ENCODE measurements at regions not wholly inside any gene's neighbourhood (a gene's known extent, or its start where the extent isn't known, plus 50 kb on each side); places are given as distances from the start of the nearest gene placed in this dataset.

GRCh38 chr4:110850461-110851442, 227.9 kb upstream of the PITX2 start:
- no peaks in the 10 kb centered on the region for H3K9me3 ChIP-seq (ENCODE audit: insufficient read depth, low read length)
- H3K4me2 ChIP-seq (ENCODE audit: low read depth, low read length, poor library complexity, severe bottlenecking): no peak overlapping the region
- H3K27ac ChIP-seq (ENCODE audit: low read depth, low read length): no peak overlapping the region
- H4K20me1 ChIP-seq (ENCODE audit: low read depth, low read length): no peaks in the 10 kb centered on the region
- no peaks in the 10 kb centered on the region for H3K9me2 ChIP-seq (replicated peaks; ENCODE audit: insufficient read depth, low read length)
- no peaks in the 10 kb centered on the region for H3K79me2 ChIP-seq (ENCODE audit: insufficient read depth, low read length)
- H2AFZ ChIP-seq (ENCODE audit: low read depth, low read length, severe bottlenecking): no peak overlapping the region
- H3K27me3 ChIP-seq (ENCODE audit: low read length): no peaks in the 10 kb centered on the region
- no peaks in the 10 kb centered on the region for H3K36me3 ChIP-seq (ENCODE audit: low read length)
- no peak for TF ChIP-seq EZH2phosphoT487 (conservative IDR thresholded peaks at IDR 0.05; ENCODE audit: low read length)
- TF ChIP-seq CTCF (IDR thresholded peaks at IDR 0.05; ENCODE audit: insufficient read depth, low read length, poor library complexity, severe bottlenecking): no peak
- H3K9ac ChIP-seq (ENCODE audit: low read length): no peak overlapping the region
- H3F3A ChIP-seq (ENCODE audit: insufficient read depth): no peaks in the 10 kb centered on the region
- no peak overlapping the region for H3K4me3 ChIP-seq (ENCODE audit: insufficient read depth, low read length, poor library complexity, severe bottlenecking)

GRCh38 chr4:110851989-110852388, 229.1 kb upstream of the PITX2 start:
- Histone ChIP-seq H3K9me3 (ENCODE audit: insufficient read depth, low read length) (no peaks in the 10 kb centered on the region), H3F3A (ENCODE audit: insufficient read depth) (no peaks in the 10 kb centered on the region), H3K9ac (ENCODE audit: low read length) (no peak overlapping the region), H3K9me2 (replicated peaks; ENCODE audit: insufficient read depth, low read length) (no peaks in the 10 kb centered on the region), H3K79me2 (ENCODE audit: insufficient read depth, low read length) (no peaks in the 10 kb centered on the region), H2AFZ (ENCODE audit: low read depth, low read length, severe bottlenecking) (no peak overlapping the region), H3K27me3 (ENCODE audit: low read length) (no peaks in the 10 kb centered on the region), H3K27ac (ENCODE audit: low read depth, low read length) (no peak overlapping the region), H3K4me2 (ENCODE audit: low read depth, low read length, poor library complexity, severe bottlenecking) (no peak overlapping the region), H3K36me3 (ENCODE audit: low read length) (no peaks in the 10 kb centered on the region), H3K4me3 (ENCODE audit: insufficient read depth, low read length, poor library complexity, severe bottlenecking) (no peak overlapping the region), H4K20me1 (ENCODE audit: low read depth, low read length) (no peaks in the 10 kb centered on the region)
- no peak for TF ChIP-seq CTCF (IDR thresholded peaks at IDR 0.05; ENCODE audit: insufficient read depth, low read length, poor library complexity, severe bottlenecking)
- TF ChIP-seq EZH2phosphoT487 (conservative IDR thresholded peaks at IDR 0.05; ENCODE audit: low read length): no peak

- H3K4me2 ChIP-seq (ENCODE audit: low read depth, low read length, poor library complexity, severe bottlenecking): no peak overlapping the region
- H3F3A ChIP-seq (ENCODE audit: insufficient read depth): no peaks in the 10 kb centered on the region
- no peak overlapping the region for H3K4me3 ChIP-seq (ENCODE audit: insufficient read depth, low read length, poor library complexity, severe bottlenecking)
- H3K9ac ChIP-seq (ENCODE audit: low read length): no peak overlapping the region
- no peaks in the 10 kb centered on the region for H3K27me3 ChIP-seq (ENCODE audit: low read length)
- H3K9me3 ChIP-seq (ENCODE audit: insufficient read depth, low read length): no peaks in the 10 kb centered on the region
- H3K79me2 ChIP-seq (ENCODE audit: insufficient read depth, low read length): no peaks in the 10 kb centered on the region
- no peak overlapping the region for H3K27ac ChIP-seq (ENCODE audit: low read depth, low read length)
- H3K36me3 ChIP-seq (ENCODE audit: low read length): no peaks in the 10 kb centered on the region
- H4K20me1 ChIP-seq (ENCODE audit: low read depth, low read length): no peaks in the 10 kb centered on the region
- no peaks in the 10 kb centered on the region for H3K9me2 ChIP-seq (replicated peaks; ENCODE audit: insufficient read depth, low read length)
- H2AFZ ChIP-seq (ENCODE audit: low read depth, low read length, severe bottlenecking): no peak overlapping the region
- TF ChIP-seq EZH2phosphoT487 (conservative IDR thresholded peaks at IDR 0.05; ENCODE audit: low read length) (no peak), CTCF (IDR thresholded peaks at IDR 0.05; ENCODE audit: insufficient read depth, low read length, poor library complexity, severe bottlenecking) (no peak)
Measured at GRCh38 chr4:110852793-110853192, 229.9 kb upstream of the PITX2 start.
